ENCODE measurements at regions not wholly inside any gene's neighbourhood (a gene's known extent, or its start where the extent isn't known, plus 50 kb on each side); places are given as distances from the start of the nearest gene placed in this dataset.

DNA sequence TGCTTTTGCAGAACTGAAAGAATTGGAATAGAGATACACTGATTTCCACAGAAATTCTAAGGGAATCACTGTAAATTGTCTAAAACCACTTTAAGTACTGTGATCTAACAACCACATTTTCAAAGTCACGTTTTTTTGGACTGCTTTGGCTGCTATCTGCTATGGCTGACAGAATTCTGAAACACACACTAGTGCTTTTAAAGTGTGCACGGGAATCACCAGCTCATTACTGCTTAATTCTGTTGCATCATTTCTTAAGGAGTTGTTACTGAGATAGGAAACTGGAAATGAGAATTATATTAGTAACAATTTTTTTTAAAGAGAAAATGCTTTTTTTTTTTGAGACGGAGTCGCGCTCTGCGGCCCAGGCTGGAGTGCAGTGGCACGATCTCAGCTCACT lies 716.5 kb upstream of the NRSN1 start:
- ChIA-PET POLR2A (no interaction called here), CTCF (no interaction called here)
- Mint-ChIP-seq H3K27me3 (no peaks in the 10 kb centered on the region), H3K36me3 (ENCODE audit: low read depth) (no peaks in the 10 kb centered on the region), H3K9me3 (peaks cover 6% of the 10 kb centered on the region), H3K4me3 (no peak overlapping the region), H3K27ac (no peak overlapping the region), H3K4me1 (no peaks in the 10 kb centered on the region)
- DNase-seq (no peak), ATAC-seq (ENCODE audit: low read depth) (no peak)
- TF ChIP-seq, protein P1, sequence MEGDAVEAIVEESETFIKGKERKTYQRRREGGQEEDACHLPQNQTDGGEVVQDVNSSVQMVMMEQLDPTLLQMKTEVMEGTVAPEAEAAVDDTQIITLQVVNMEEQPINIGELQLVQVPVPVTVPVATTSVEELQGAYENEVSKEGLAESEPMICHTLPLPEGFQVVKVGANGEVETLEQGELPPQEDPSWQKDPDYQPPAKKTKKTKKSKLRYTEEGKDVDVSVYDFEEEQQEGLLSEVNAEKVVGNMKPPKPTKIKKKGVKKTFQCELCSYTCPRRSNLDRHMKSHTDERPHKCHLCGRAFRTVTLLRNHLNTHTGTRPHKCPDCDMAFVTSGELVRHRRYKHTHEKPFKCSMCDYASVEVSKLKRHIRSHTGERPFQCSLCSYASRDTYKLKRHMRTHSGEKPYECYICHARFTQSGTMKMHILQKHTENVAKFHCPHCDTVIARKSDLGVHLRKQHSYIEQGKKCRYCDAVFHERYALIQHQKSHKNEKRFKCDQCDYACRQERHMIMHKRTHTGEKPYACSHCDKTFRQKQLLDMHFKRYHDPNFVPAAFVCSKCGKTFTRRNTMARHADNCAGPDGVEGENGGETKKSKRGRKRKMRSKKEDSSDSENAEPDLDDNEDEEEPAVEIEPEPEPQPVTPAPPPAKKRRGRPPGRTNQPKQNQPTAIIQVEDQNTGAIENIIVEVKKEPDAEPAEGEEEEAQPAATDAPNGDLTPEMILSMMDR (IDR thresholded peaks at IDR 0.05), result no peak
- intact Hi-C loops (cut with micrococcal nuclease), result no loop called here

DNA sequence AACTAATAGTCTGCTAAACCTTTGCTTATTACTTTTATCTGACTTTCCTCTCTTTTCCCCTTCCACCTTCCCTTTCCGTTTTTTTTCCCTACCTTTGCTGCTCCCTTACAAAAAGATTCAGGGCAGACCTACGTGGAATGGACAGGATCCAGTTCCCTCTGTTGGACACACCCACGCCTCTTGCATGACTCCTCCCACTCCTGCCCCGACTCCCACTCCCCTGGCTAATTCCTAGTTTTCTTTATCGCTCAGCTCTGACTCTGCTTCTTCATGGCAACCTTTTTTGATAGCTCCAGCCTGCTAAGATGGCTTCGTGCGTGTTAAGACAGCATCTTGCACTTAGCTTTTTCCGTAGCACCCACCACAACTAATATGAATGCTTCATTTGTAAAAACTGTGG lies 715.6 kb upstream of the NRSN1 start:
- TF ChIP-seq, protein P1 (IDR thresholded peaks at IDR 0.05), result no peak
- intact Hi-C loops (cut with micrococcal nuclease), result no loop called here
- no peak for DNase-seq
- ChIA-PET POLR2A (no interaction called here), CTCF (no interaction called here)
- H3K9me3 Mint-ChIP-seq, result peaks cover 7% of the 10 kb centered on the region
- no peak overlapping the region for H3K27ac Mint-ChIP-seq
- no peaks in the 10 kb centered on the region for H3K27me3 Mint-ChIP-seq
- no peak for ATAC-seq (ENCODE audit: low read depth)
- no peak overlapping the region for H3K4me3 Mint-ChIP-seq
- no peaks in the 10 kb centered on the region for H3K4me1 Mint-ChIP-seq
- H3K36me3 Mint-ChIP-seq (ENCODE audit: low read depth), result no peaks in the 10 kb centered on the region

DNA sequence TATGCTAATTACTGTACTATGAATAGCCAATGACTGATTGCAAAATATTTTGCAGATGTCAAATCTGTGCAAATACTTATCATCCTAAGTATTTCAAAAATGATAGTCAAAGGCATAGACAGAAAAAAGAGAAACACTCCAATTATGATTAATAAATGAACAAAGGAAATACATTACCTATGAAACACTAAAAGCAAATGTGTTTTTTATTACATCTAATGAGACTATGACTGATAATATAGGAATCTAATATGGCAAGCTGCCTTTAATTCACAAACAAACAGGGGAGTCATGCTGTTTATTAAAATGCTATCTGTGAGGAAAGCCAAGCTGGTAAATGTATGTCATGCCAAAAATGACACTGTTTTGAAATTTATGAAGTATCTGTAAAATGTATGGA lies 713.2 kb upstream of the NRSN1 start:
- Mint-ChIP-seq H3K36me3 (ENCODE audit: low read depth) (no peaks in the 10 kb centered on the region), H3K9me3 (peaks cover 6% of the 10 kb centered on the region), H3K27ac (no peak overlapping the region), H3K27me3 (no peaks in the 10 kb centered on the region), H3K4me1 (no peaks in the 10 kb centered on the region), H3K4me3 (no peak overlapping the region)
- DNase-seq (no peak), ATAC-seq (ENCODE audit: low read depth) (no peak)
- TF ChIP-seq, protein P1 (IDR thresholded peaks at IDR 0.05), result no peak
- ChIA-PET CTCF (no interaction called here), POLR2A (no interaction called here)
- intact Hi-C loops (cut with micrococcal nuclease), result no loop called here

DNA sequence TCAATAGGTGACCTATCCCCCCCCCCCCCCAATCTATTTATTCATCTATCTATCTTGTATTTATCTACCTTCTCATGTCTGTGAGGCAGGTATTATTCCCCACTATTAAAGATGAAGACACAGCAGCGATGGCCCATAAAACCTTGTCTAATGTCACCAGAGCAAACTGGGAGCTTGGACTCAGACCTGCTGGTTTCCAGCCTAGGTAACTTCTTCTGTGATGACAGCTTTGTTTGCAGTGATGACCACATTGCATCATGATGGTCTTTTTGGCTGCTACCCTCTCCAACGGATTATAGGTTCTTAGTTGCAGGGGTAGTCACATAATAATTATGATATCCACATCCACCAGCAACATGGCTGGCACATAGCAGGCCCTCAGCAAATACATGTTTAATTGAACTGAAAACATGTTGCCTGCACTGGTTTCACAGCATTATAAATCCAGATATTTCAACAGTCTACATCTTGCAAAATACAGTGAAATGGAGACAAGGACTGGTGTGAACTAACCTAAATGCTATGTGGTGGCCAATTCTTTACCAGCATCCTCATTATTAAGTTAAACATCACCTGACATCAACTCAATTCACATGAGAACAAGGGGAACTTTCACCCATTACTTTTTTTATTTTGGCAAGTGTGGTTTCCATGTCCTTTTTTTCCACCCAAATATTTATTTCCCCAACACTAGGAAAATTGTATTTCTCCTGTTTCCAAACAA lies 712.5 kb upstream of the NRSN1 start:
- ATAC-seq (ENCODE audit: low read depth) (no peak), DNase-seq (no peak)
- H3K4me3 Mint-ChIP-seq, result no peak overlapping the region
- no peaks in the 10 kb centered on the region for H3K4me1 Mint-ChIP-seq
- ChIA-PET POLR2A (no interaction called here), CTCF (no interaction called here)
- peaks cover 6% of the 10 kb centered on the region for H3K9me3 Mint-ChIP-seq
- no peaks in the 10 kb centered on the region for H3K36me3 Mint-ChIP-seq (ENCODE audit: low read depth)
- no peaks in the 10 kb centered on the region for H3K27me3 Mint-ChIP-seq
- intact Hi-C loops (cut with micrococcal nuclease), result no loop called here
- TF ChIP-seq, protein P1 (IDR thresholded peaks at IDR 0.05), result no peak
- no peak overlapping the region for H3K27ac Mint-ChIP-seq

DNA sequence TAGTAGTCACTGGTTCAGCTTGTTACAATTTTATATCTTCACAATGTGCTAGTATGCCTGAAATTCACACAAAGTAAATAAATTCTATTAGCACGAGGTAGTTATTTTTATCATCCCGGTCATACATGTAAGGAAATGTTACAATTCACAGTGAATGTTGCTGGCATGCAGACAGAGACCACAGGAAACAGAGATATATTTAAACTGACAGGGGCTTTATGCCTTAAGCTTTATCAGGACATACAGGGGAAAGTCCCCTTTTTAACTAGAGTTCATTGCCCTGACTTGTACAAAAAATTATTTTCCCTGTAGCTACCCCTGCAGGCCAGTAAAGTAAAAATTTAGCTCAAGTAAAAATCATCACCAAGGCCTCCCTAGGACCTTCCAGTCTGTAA lies 712.0 kb upstream of the NRSN1 start:
- ChIA-PET CTCF (no interaction called here), POLR2A (no interaction called here)
- Mint-ChIP-seq H3K4me1 (no peaks in the 10 kb centered on the region), H3K27me3 (no peaks in the 10 kb centered on the region), H3K4me3 (no peak overlapping the region), H3K9me3 (peaks cover 6% of the 10 kb centered on the region), H3K27ac (no peak overlapping the region), H3K36me3 (ENCODE audit: low read depth) (no peaks in the 10 kb centered on the region)
- TF ChIP-seq, protein P1 (IDR thresholded peaks at IDR 0.05), result no peak
- ATAC-seq (ENCODE audit: low read depth), result no peak
- no peak for DNase-seq
- intact Hi-C loops (cut with micrococcal nuclease), result no loop called here
